ENCODE measurements at regions not wholly inside any gene's neighbourhood (a gene's known extent, or its start where the extent isn't known, plus 50 kb on each side); places are given as distances from the start of the nearest gene placed in this dataset.

DNA sequence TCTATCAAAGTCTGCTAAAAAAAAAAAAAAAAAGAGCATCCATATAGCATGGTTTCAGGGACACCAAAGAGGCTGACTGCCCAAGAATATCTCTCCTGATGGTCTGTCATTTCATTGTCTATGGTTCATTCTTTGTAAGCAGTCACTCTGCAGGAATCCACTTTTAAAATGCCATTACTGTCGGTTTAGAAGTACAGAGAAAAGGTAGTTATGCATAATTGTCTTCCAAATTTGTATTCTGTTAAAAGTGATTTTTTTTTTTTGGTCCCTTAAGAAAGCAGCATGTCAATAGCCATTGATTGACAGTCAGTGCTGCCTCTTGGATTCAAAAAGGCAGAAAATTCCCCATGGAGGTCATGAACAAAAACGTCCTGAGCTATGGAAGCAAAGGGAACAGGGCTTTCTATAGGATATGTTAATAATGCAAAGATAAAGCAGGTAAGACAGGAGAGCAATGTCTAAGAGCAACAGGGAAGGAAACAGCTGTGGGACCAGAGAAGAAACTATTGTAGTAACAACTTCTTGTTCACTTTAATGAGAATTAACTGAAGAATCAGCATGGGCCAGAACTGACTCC, 245.8 kb downstream of the TMX3 start:
- no peak for TF ChIP-seq ZFX (IDR thresholded peaks at IDR 0.05)
- TF ChIP-seq, protein P1, sequence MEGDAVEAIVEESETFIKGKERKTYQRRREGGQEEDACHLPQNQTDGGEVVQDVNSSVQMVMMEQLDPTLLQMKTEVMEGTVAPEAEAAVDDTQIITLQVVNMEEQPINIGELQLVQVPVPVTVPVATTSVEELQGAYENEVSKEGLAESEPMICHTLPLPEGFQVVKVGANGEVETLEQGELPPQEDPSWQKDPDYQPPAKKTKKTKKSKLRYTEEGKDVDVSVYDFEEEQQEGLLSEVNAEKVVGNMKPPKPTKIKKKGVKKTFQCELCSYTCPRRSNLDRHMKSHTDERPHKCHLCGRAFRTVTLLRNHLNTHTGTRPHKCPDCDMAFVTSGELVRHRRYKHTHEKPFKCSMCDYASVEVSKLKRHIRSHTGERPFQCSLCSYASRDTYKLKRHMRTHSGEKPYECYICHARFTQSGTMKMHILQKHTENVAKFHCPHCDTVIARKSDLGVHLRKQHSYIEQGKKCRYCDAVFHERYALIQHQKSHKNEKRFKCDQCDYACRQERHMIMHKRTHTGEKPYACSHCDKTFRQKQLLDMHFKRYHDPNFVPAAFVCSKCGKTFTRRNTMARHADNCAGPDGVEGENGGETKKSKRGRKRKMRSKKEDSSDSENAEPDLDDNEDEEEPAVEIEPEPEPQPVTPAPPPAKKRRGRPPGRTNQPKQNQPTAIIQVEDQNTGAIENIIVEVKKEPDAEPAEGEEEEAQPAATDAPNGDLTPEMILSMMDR (conservative IDR thresholded peaks at IDR 0.05): no peak

DNA sequence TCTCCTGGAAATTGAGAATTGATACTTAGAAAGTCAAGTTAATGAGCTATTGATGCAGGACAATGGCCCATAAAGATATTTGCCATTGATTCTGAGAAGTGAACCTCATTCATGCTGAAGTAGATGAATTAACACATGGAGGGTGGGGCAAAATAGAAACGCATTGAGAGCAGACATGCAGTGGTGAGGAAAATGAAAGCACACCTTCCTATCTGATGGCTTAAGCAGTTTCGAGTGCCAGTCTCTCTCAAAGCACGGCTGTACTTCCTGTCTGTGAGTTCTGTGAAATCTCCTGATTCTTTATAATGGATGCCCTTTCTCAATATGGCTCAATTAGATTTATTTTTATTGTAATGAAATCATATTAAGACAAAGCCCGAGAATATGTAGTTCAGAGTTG, 247.0 kb downstream of the TMX3 start:
- TF ChIP-seq, protein P1 (conservative IDR thresholded peaks at IDR 0.05): no peak
- TF ChIP-seq ZFX (IDR thresholded peaks at IDR 0.05): no peak
- H3K27ac ChIP-seq: no peak overlapping the region

More for the DNA sequence above, 245.8 kb downstream of the TMX3 start:
- no peak overlapping the region for H3K27ac ChIP-seq

DNA sequence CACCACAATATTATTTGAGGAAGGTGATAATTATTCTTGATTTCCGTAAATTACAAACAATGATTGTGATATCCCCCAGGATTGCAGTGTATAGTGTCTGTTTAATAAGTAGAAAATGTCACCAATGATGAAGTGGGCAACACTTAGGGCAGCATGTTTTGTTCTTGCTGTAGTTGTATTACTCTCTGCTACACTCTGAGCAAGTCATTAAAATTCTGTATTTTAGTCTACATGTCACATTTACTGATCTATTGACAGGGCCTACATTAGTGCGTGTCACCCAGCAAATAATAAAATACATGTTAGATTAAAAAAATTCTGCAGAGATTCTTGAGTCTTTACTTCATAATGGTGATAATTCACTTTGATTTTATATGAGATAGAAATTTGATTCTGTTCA, 247.6 kb downstream of the TMX3 start:
- TF ChIP-seq, protein P1 (conservative IDR thresholded peaks at IDR 0.05): no peak
- TF ChIP-seq ZFX (IDR thresholded peaks at IDR 0.05): no peak
- no peak overlapping the region for H3K27ac ChIP-seq

DNA sequence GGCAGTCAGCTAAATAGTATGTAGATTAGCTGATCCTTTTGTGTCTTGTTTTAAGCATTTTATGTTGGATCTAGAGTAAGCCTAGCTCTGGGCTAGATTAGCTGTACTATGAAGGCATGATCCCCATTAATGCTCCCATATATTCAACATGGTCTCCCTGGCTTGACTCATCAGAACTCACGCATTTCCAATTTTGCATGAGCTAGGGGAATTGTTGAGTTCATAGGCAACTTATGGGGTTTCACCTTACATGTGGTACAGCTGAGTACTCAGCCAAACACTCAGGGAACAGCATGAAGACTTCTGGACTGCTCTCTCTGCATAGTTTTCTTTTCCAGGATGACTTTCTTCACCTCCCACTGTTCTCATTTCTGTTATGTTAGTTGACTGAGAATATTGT, 248.2 kb downstream of the TMX3 start:
- H3K27ac ChIP-seq: no peak overlapping the region
- TF ChIP-seq, protein P1 (conservative IDR thresholded peaks at IDR 0.05): no peak

DNA sequence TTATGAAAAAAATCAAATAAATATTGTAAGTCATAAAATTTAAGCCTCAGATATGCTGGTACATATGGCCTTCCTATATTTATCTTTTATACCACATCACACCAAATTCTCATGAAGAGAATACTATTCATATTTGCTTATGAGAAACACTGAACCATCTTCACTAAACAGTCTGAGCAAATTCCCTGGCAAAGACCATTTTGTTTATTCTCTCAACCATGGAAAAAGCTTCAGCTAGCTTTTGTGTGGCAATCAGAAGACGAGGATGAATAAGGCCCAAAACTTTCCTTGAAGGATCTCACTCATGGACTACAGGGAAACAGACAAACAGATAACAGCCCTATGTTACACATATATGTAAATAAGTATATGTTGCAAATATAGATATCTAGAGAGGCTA, 252.1 kb downstream of the TMX3 start:
- TF ChIP-seq ZFX (IDR thresholded peaks at IDR 0.05): no peak
- TF ChIP-seq, protein P1 (conservative IDR thresholded peaks at IDR 0.05): no peak
- no peak overlapping the region for H3K27ac ChIP-seq

DNA sequence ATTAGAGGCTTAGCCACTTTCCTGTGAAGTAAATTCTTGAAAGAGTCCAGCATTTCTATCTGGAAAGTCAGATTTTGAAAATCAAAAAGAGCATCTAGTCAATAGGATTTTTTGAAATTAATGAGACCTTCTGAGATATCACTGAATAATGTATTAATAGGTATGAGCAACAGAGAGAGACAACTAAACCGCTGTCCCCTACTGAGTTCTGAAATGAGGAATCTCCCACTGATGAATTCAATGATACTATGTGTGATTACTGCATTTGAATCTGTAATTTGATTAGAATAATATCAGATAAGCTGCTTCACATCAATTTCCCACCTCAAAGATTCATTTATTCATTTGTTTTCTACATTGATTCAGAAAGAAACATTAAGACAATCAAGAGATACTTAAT, 252.8 kb downstream of the TMX3 start:
- no peak for TF ChIP-seq ZFX (IDR thresholded peaks at IDR 0.05)

DNA sequence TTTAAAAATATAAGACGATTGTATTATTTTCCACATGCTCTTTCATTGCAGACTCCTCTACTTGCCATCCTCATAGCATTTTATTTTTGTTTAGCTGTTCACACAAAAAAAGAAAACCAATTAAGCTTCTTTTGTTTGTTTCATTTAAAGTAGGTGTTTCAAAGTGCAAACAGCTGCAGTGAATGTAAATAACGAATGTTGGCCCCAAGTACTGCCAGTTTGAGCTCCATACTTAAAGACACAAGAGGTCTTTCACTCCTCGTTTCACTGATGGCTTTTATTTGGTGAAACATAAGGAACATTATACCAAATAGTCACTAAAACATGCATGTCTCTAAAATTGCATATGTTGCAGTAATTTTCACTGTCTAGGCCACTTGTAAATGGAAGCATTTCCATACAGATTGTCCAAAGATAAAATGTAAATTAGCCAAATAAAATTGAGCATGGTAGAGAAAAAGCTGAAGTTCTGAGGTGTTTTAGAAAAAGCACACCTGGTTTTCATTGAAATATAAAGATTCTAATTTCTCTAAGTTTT, 253.4 kb downstream of the TMX3 start:
- H3K27ac ChIP-seq: no peak overlapping the region
- TF ChIP-seq, protein P1 (conservative IDR thresholded peaks at IDR 0.05): no peak
- no peak for TF ChIP-seq ZFX (IDR thresholded peaks at IDR 0.05)

More for the DNA sequence above, 252.8 kb downstream of the TMX3 start:
- no peak overlapping the region for H3K27ac ChIP-seq

DNA sequence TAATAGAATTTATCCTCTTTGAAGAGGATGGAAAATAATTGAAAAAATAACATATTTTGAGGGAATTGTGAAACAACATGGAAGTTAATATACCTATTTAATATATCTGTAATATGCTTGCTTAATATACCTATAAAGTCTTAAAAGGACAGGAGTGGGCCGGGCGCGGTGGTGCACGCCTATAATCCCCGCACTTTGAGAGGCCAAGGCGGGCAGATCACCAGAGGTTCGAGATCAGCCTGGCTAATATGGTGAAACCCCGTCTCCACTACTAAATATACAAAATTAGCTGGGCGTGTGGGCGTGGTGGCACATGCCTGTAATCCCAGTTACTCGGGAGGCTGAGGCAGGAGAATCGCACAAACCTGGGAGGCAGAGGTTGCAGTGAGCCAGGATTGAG, 254.9 kb downstream of the TMX3 start:
- TF ChIP-seq, protein P1 (conservative IDR thresholded peaks at IDR 0.05): no peak
- no peak for TF ChIP-seq ZFX (IDR thresholded peaks at IDR 0.05)
- H3K27ac ChIP-seq: no peak overlapping the region

Measured in C4-2B (cell line).